Large intestine (tissue), 3 donors: ENCODE measurements at regions not wholly inside any gene's neighbourhood (a gene's known extent, or its start where the extent isn't known, plus 50 kb on each side); places are given as distances from the start of the nearest gene placed in this dataset.
"Not testable (repeated sequence)": the region's sequence is repeated elsewhere in the genome, so short reads cannot be mapped to it uniquely, and the experiment has no call there.

Source experiments
- DNase-seq, 2 donors: peaks; one replicate each; pipeline versions ENCODE4 v3.0.0 to v3.0.0-alpha.2; 2013
- H3K27ac ChIP-seq: one replicate; pipeline ENCODE4 v1.5.1; 2013; ENCODE audit warnings: low read length
- H3K27me3 ChIP-seq: 2 replicates; pipeline ENCODE4 v1.6.1; 2013; ENCODE audit warnings: low read length; ENCODE audit not compliant: control insufficient read depth, insufficient read depth
- H3K36me3 ChIP-seq: 2 replicates; pipeline ENCODE4 v1.6.1; 2013; ENCODE audit warnings: low read length; ENCODE audit not compliant: control insufficient read depth, insufficient read depth
- H3K4me1 ChIP-seq: one replicate; pipeline ENCODE4 v1.6.1; 2013; ENCODE audit warnings: low read length; ENCODE audit not compliant: control insufficient read depth, insufficient read depth
- H3K4me3 ChIP-seq: one replicate; pipeline ENCODE4 v1.5.1; 2013; ENCODE audit warnings: low read length
- H3K9me3 ChIP-seq: one replicate; pipeline ENCODE4 v1.6.1; 2013; ENCODE audit warnings: mild to moderate bottlenecking, low read depth, low read length, moderate library complexity; ENCODE audit not compliant: control insufficient read depth
- whole genome bisulfite sequencing: methylation state at CpG from one replicate; pipeline ENCODE4 v1.1.5; 2013; ENCODE audit warnings: low lambda C conversion rate; ENCODE audit not compliant: insufficient coverage; 5-methylcytosine and 5-hydroxymethylcytosine counted together

- DNase-seq: no peak
- Histone ChIP-seq H3K27me3 (no peaks in the 10 kb centered on the region), H3K27ac (no peak overlapping the region), H3K36me3 (no peaks in the 10 kb centered on the region), H3K4me1 (peaks cover 13% of the 10 kb centered on the region), H3K4me3 (no peak overlapping the region), H3K9me3 (peaks cover 4% of the 10 kb centered on the region)
These were observed 53.5 kb downstream of the XCL2 start for GRCh38 chr1:168490306-168490705.

- no peak for DNase-seq
These were observed 55.7 kb downstream of the XCL2 start for GRCh38 chr1:168488138-168488537.

GRCh38 chr1:168486820-168487219, 57.0 kb downstream of the XCL2 start:
- not testable (repeated sequence) for H3K4me1 ChIP-seq, H3K36me3 ChIP-seq, H3K4me3 ChIP-seq, H3K27me3 ChIP-seq, H3K9me3 ChIP-seq, H3K27ac ChIP-seq, DNase-seq
- WGBS: no CpG with 5 or more reads among the region's 1 CpG

More at GRCh38 chr1:168488138-168488537, 55.7 kb downstream of the XCL2 start:
- no peak overlapping the region for H3K27ac ChIP-seq
- H3K9me3 ChIP-seq: no peaks in the 10 kb centered on the region
- H3K4me1 ChIP-seq: peaks cover 8% of the 10 kb centered on the region
- no peaks in the 10 kb centered on the region for H3K27me3 ChIP-seq
- WGBS: no CpG with 5 or more reads among the region's 1 CpG
- H3K36me3 ChIP-seq: no peaks in the 10 kb centered on the region
- no peak overlapping the region for H3K4me3 ChIP-seq

DNA sequence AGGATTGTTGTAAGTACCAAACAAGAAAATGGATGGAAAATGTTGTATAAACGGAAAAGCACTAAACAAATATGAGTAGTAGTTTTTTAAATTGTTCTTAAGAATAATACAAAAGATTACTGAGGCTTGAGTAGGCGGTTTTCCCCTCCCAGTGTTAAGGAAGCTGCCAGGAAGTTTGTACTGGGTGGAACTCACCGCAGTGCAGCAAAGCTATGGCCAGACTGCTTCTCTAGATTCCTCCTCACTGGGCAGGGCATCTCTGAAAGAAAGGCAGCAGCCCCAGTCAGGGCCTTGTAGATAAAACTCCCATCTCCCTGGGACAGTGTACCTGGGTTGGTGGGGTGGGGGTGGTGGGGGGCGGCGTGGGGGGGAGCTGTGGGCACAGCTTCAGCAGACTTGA, 58.7 kb downstream of the XCL2 start:
- Histone ChIP-seq H3K36me3 (no peaks in the 10 kb centered on the region), H3K27ac (no peak overlapping the region), H3K4me1 (peaks cover 5% of the 10 kb centered on the region), H3K4me3 (no peak overlapping the region), H3K27me3 (no peaks in the 10 kb centered on the region), H3K9me3 (no peaks in the 10 kb centered on the region)
- no peak for DNase-seq
- WGBS: 86% methylated on average over 1 of the region's 5 CpGs

- Histone ChIP-seq H3K36me3 (no peaks in the 10 kb centered on the region), H3K4me1 (peaks cover 5% of the 10 kb centered on the region), H3K27ac (no peak overlapping the region), H3K9me3 (no peaks in the 10 kb centered on the region), H3K4me3 (no peak overlapping the region), H3K27me3 (no peaks in the 10 kb centered on the region)
- DNase-seq: no peak
These were observed 59.7 kb downstream of the XCL2 start for GRCh38 chr1:168484083-168484482.

GRCh38 chr1:168483539-168483938, 60.3 kb downstream of the XCL2 start:
- Histone ChIP-seq H3K36me3 (no peaks in the 10 kb centered on the region), H3K27ac (no peak overlapping the region), H3K4me3 (no peak overlapping the region), H3K4me1 (peaks cover 5% of the 10 kb centered on the region), H3K27me3 (no peaks in the 10 kb centered on the region), H3K9me3 (no peaks in the 10 kb centered on the region)
- DNase-seq: no peak
- no CpG with 5 or more reads among the region's 1 CpG for WGBS

DNA sequence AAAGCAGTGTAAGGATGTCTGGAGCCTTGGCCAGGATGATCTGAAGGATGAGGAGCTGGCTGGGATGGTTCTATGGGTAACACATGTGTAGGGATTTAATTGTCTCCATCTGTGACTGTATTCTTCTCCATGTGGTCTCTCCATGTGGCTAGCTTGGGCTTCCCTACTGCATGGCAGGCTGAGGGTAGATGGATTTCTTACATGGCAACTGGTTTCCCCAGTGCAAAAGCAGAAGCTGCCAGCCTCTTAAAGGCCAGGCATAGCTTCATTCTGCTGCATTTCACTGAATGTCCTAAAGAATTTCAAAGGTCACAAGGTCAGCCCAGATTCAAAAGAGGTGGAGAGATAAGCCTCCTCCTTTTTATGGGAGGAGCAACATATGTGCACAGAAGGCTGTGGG, 61.7 kb downstream of the XCL2 start:
- no peaks in the 10 kb centered on the region for H3K27me3 ChIP-seq
- H3K4me1 ChIP-seq: peaks cover 5% of the 10 kb centered on the region
- H3K27ac ChIP-seq: no peak overlapping the region
- no peaks in the 10 kb centered on the region for H3K36me3 ChIP-seq
- no peaks in the 10 kb centered on the region for H3K9me3 ChIP-seq
- H3K4me3 ChIP-seq: no peak overlapping the region
- DNase-seq: no peak

GRCh38 chr1:168481586-168481985, 62.2 kb downstream of the XCL2 start:
- H3K4me3 ChIP-seq: no peak overlapping the region
- peaks cover 5% of the 10 kb centered on the region for H3K4me1 ChIP-seq
- no peaks in the 10 kb centered on the region for H3K27me3 ChIP-seq
- no CpG with 5 or more reads among the region's 4 CpGs for WGBS
- no peaks in the 10 kb centered on the region for H3K36me3 ChIP-seq
- H3K27ac ChIP-seq: no peak overlapping the region
- H3K9me3 ChIP-seq: no peaks in the 10 kb centered on the region
- no peak for DNase-seq

GRCh38 chr1:168480997-168481396, 62.8 kb downstream of the XCL2 start:
- Histone ChIP-seq H3K27me3 (no peaks in the 10 kb centered on the region), H3K9me3 (no peaks in the 10 kb centered on the region), H3K4me3 (no peak overlapping the region), H3K27ac (no peak overlapping the region), H3K4me1 (peaks cover 5% of the 10 kb centered on the region), H3K36me3 (no peaks in the 10 kb centered on the region)
- no peak for DNase-seq
- no CpG with 5 or more reads among the region's 2 CpGs for WGBS

DNA sequence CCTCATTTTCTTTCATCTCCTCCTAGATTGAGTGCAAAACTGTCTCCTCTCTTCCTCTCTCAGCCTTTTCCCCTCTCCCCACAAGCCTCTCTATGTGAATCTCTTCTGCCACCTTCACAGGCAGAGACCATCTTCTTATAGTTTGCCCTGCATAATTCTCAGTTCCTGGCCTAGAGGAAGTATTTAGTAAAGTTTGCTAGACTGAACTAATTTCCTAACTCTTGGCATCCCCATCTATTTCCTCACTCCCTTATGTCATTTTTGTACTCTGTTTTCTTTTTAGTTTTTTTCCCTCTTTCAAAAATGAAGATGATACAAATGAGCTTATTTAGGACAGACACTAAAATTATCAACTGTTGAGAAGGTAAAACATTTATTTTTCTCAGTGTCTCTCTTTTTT, 66.0 kb downstream of the XCL2 start:
- Histone ChIP-seq H3K9me3 (peaks cover 11% of the 10 kb centered on the region), H3K27ac (no peak overlapping the region), H3K27me3 (no peaks in the 10 kb centered on the region), H3K4me1 (peaks cover 13% of the 10 kb centered on the region), H3K36me3 (no peaks in the 10 kb centered on the region), H3K4me3 (no peak overlapping the region)
- no peak for DNase-seq

- H3K9me3 ChIP-seq: peaks cover 11% of the 10 kb centered on the region
- no peaks in the 10 kb centered on the region for H3K27me3 ChIP-seq
- no peak overlapping the region for H3K4me3 ChIP-seq
- DNase-seq: no peak
- peaks cover 9% of the 10 kb centered on the region for H3K4me1 ChIP-seq
- H3K36me3 ChIP-seq: no peaks in the 10 kb centered on the region
- H3K27ac ChIP-seq: no peak overlapping the region
- WGBS: 70% methylated on average over 4 of the region's 7 CpGs
These were observed 67.0 kb downstream of the XCL2 start for GRCh38 chr1:168476588-168477385.
